ENCODE measurements at regions not wholly inside any gene's neighbourhood (a gene's known extent, or its start where the extent isn't known, plus 50 kb on each side); places are given as distances from the start of the nearest gene placed in this dataset.
"Not testable (repeated sequence)": the region's sequence is repeated elsewhere in the genome, so short reads cannot be mapped to it uniquely, and the experiment has no call there.

GRCh38 chr17:53765609-53766008 lies 57.1 kb upstream of the KIF2B start:
- DNase-seq = no peak

GRCh38 chr17:53765129-53765528 lies 57.6 kb upstream of the KIF2B start:
- no peak for DNase-seq

- DNase-seq = no peak
Measured at GRCh38 chr17:53757559-53757958, 65.2 kb upstream of the KIF2B start.

GRCh38 chr17:53757116-53757515 lies 65.6 kb upstream of the KIF2B start:
- not testable (repeated sequence) for DNase-seq

- no peak for DNase-seq
Measured at GRCh38 chr17:53749178-53749577, 73.5 kb upstream of the KIF2B start.

GRCh38 chr17:53748159-53748820 lies 74.4 kb upstream of the KIF2B start:
- not testable (repeated sequence) for DNase-seq

- no peak for DNase-seq
Measured at GRCh38 chr17:53740312-53740711, 82.4 kb upstream of the KIF2B start.

- DNase-seq = no peak
Measured at GRCh38 chr17:53736516-53737240, 86.0 kb upstream of the KIF2B start.

- DNase-seq = no peak
Measured at GRCh38 chr17:53724726-53725125, 98.0 kb upstream of the KIF2B start.

GRCh38 chr17:53722407-53722806 lies 100.3 kb upstream of the KIF2B start:
- no peak for DNase-seq

GRCh38 chr17:53721101-53721500 lies 101.6 kb upstream of the KIF2B start:
- no peak for DNase-seq

GRCh38 chr17:53719229-53719628 lies 103.5 kb upstream of the KIF2B start:
- DNase-seq = no peak

- DNase-seq = no peak
Measured at GRCh38 chr17:53707566-53707965, 115.2 kb upstream of the KIF2B start.

GRCh38 chr17:53696286-53696685 lies 126.4 kb upstream of the KIF2B start:
- DNase-seq = no peak

GRCh38 chr17:53687324-53687723 lies 135.4 kb upstream of the KIF2B start:
- no peak for DNase-seq

- DNase-seq = no peak
Measured at GRCh38 chr17:53680745-53681144, 142.0 kb upstream of the KIF2B start.

GRCh38 chr17:53668854-53669253 lies 153.9 kb upstream of the KIF2B start:
- no peak for DNase-seq

- no peak for DNase-seq
Measured at GRCh38 chr17:53662608-53663007, 160.1 kb upstream of the KIF2B start.

- DNase-seq = no peak
Measured at GRCh38 chr17:53659181-53659580, 163.5 kb upstream of the KIF2B start.

- no peak for DNase-seq
Measured at GRCh38 chr17:53655591-53655990, 167.1 kb upstream of the KIF2B start.

- no peak for DNase-seq
Measured at GRCh38 chr17:53649201-53649600, 173.5 kb upstream of the KIF2B start.

- DNase-seq = no peak
Measured at GRCh38 chr17:53646835-53647234, 175.9 kb upstream of the KIF2B start.

GRCh38 chr17:53640808-53641207 lies 181.9 kb upstream of the KIF2B start:
- DNase-seq = no peak

- DNase-seq = no peak
Measured at GRCh38 chr17:53635444-53635843, 187.3 kb upstream of the KIF2B start.

- no peak for DNase-seq
Measured at GRCh38 chr17:53633856-53634255, 188.9 kb upstream of the KIF2B start.
